NCI-H1694 treated with DMSO at 0.1 percent for 48 hours (cell line): ENCODE measurements at regions not wholly inside any gene's neighbourhood (a gene's known extent, or its start where the extent isn't known, plus 50 kb on each side); places are given as distances from the start of the nearest gene placed in this dataset.
"Not testable (repeated sequence)": the region's sequence is repeated elsewhere in the genome, so short reads cannot be mapped to it uniquely, and the experiment has no call there.

Experiments
- DNase-seq: peaks from one replicate; lab custom pipeline; 2025; lab: John Stamatoyannopoulos, UW

- DNase-seq: no peak
These were observed 324.7 kb upstream of the FAM47C start for GRCh38 chrX:36683507-36683906.

- no peak for DNase-seq
These were observed 324.1 kb upstream of the FAM47C start for GRCh38 chrX:36684053-36684452.

GRCh38 chrX:36721990-36722389 lies 286.2 kb upstream of the FAM47C start:
- no peak for DNase-seq

GRCh38 chrX:36753602-36754001 lies 254.6 kb upstream of the FAM47C start:
- DNase-seq: no peak

- no peak for DNase-seq
These were observed 220.4 kb upstream of the FAM47C start for GRCh38 chrX:36787752-36788151.

GRCh38 chrX:36803151-36803550 lies 205.0 kb upstream of the FAM47C start:
- DNase-seq: no peak

- no peak for DNase-seq
These were observed 204.1 kb upstream of the FAM47C start for GRCh38 chrX:36804066-36804465.

- no peak for DNase-seq
These were observed 163.3 kb upstream of the FAM47C start for GRCh38 chrX:36844857-36845256.

GRCh38 chrX:36847496-36847895 lies 160.7 kb upstream of the FAM47C start:
- no peak for DNase-seq

GRCh38 chrX:36849407-36849806 lies 158.8 kb upstream of the FAM47C start:
- DNase-seq: no peak

- DNase-seq: no peak
These were observed 151.3 kb upstream of the FAM47C start for GRCh38 chrX:36856849-36857248.

- DNase-seq: no peak
These were observed 148.9 kb upstream of the FAM47C start for GRCh38 chrX:36859231-36859630.

GRCh38 chrX:36861601-36862000 lies 146.6 kb upstream of the FAM47C start:
- DNase-seq: no peak

GRCh38 chrX:36867143-36867542 lies 141.0 kb upstream of the FAM47C start:
- peak; percentile 28 for DNase-seq

GRCh38 chrX:36868592-36868991 lies 139.6 kb upstream of the FAM47C start:
- no peak for DNase-seq

- no peak for DNase-seq
These were observed 138.7 kb upstream of the FAM47C start for GRCh38 chrX:36869457-36869856.

GRCh38 chrX:36897690-36898089 lies 110.5 kb upstream of the FAM47C start:
- DNase-seq: no peak

GRCh38 chrX:36898301-36898700 lies 109.9 kb upstream of the FAM47C start:
- DNase-seq: peak; percentile 1

GRCh38 chrX:36904561-36904960 lies 103.6 kb upstream of the FAM47C start:
- DNase-seq: not testable (repeated sequence)

GRCh38 chrX:36908801-36909675 lies 99.1 kb upstream of the FAM47C start:
- peak; percentile 27 for DNase-seq

- no peak for DNase-seq
These were observed 98.5 kb upstream of the FAM47C start for GRCh38 chrX:36909676-36910030.

GRCh38 chrX:36913551-36913950 lies 94.6 kb upstream of the FAM47C start:
- DNase-seq: no peak

- no peak for DNase-seq
These were observed 91.2 kb upstream of the FAM47C start for GRCh38 chrX:36916941-36917340.

- DNase-seq: no peak
These were observed 80.5 kb upstream of the FAM47C start for GRCh38 chrX:36927712-36928111.
